ENCODE measurements at regions not wholly inside any gene's neighbourhood (a gene's known extent, or its start where the extent isn't known, plus 50 kb on each side); places are given as distances from the start of the nearest gene placed in this dataset.

DNA sequence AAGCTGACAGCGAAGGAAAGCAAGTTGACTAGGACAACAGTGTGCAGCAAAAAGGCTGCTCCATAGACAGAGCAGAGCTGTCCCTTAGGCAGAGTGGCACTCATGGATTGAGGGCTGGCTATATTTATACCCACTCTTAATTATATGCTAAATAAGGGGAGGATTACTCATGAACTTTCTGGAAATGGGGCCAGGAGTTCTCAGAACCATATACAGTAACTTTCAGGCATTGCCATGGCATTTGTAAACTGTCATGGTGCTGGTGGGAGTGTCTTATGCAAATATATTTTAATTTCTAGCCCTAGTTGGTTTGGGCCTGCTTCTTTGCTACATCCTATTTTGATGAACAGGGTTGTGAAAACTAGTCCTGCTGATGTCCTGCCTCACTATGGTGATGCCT is 279.5 kb upstream of the MGAT5 start:
- Histone ChIP-seq H4K91ac (replicated peaks; ENCODE audit: insufficient read length, low read length) (no peak overlapping the region), H3K23me2 (ENCODE audit: low read depth, low read length) (no peaks in the 10 kb centered on the region), H2BK12ac (ENCODE audit: low read depth, low read length) (no peak overlapping the region), H3K79me1 (ENCODE audit: low read depth, low read length) (no peaks in the 10 kb centered on the region), H2BK5ac (ENCODE audit: low read depth, low read length) (no peak overlapping the region), H2BK120ac (replicated peaks; ENCODE audit: low read depth, low read length) (no peak overlapping the region), H3K27ac (ENCODE audit: low read depth, low read length) (no peak overlapping the region), H4K8ac (ENCODE audit: extremely low read depth, insufficient read depth, low read length) (no peak overlapping the region), H2AFZ (ENCODE audit: low read length) (no peak overlapping the region), H3K36me3 (ENCODE audit: control insufficient read depth in 2 of 4, insufficient read depth in 4 of 4, low read length in 3 of 4) (no peaks in the 10 kb centered on the region; a peak in 1 of 8 replicates), H2AK5ac (ENCODE audit: low read depth, low read length) (no peak overlapping the region), H3K4me1 (replicated peaks in 1 of 4; ENCODE audit: control insufficient read depth in 3 of 4, insufficient read depth in 4 of 4, low read length in 3 of 4) (peaks cover 0 to 7% (median 3%) of the 10 kb centered on the region in 4 experiments; a peak in 3 of 7 replicates), H4K20me1 (replicated peaks in 1 of 2; ENCODE audit: control insufficient read depth in 1 of 2, insufficient read depth in 2 of 2, low read length in 2 of 2) (peaks cover 0 to 2% of the 10 kb centered on the region in 2 experiments), H3K23ac (ENCODE audit: insufficient read length) (no peak overlapping the region), H3K9ac (replicated peaks in 1 of 4; ENCODE audit: extremely low read depth in 1 of 4, low read depth in 3 of 4, low read length in 3 of 4) (no peak overlapping the region), H3K56ac (replicated peaks; ENCODE audit: insufficient read length, low read depth, low read length) (no peak overlapping the region), H3K14ac (ENCODE audit: insufficient read length) (no peak overlapping the region), H4K5ac (ENCODE audit: insufficient read length, low read depth, low read length) (no peak overlapping the region), H3K4me2 (ENCODE audit: insufficient read depth in 1 of 2, low read depth in 2 of 2, low read length in 2 of 2) (no peak overlapping the region), H3K4me3 (ENCODE audit: extremely low read depth in 1 of 4, insufficient read depth in 2 of 4, low read depth in 3 of 4, low read length in 4 of 4) (no peak overlapping the region), H2BK15ac (ENCODE audit: low read length) (no peak overlapping the region), H3K27me3 (replicated peaks in 1 of 4; ENCODE audit: control insufficient read depth in 3 of 4, extremely low read depth in 1 of 4, insufficient read depth in 3 of 4, low read length in 3 of 4) (no peaks in the 10 kb centered on the region), H3K18ac (ENCODE audit: extremely low read depth, low read length) (no peak overlapping the region), H3K79me2 (ENCODE audit: control insufficient read depth in 1 of 2, insufficient read depth in 2 of 2, low read length in 2 of 2) (no peaks in the 10 kb centered on the region), H3K9me3 (ENCODE audit: insufficient read depth in 2 of 2, low read depth in 1 of 2, low read length in 1 of 2) (no peaks in the 10 kb centered on the region), H3K4ac (replicated peaks; ENCODE audit: insufficient read length, low read depth, low read length) (no peak overlapping the region), H2BK20ac (ENCODE audit: low read length) (no peak overlapping the region)
- TF ChIP-seq ASH2L (IDR thresholded peaks at IDR 0.05; ENCODE audit: low read length) (no peak), GTF2F1 (IDR thresholded peaks at IDR 0.05; ENCODE audit: borderline replicate concordance, low read depth, low read length) (no peak), KDM4A (IDR thresholded peaks at IDR 0.05; ENCODE audit: low read depth, low read length, severe bottlenecking) (no peak), SAP30 (IDR thresholded peaks at IDR 0.05; ENCODE audit: insufficient read depth, insufficient replicate concordance, low read length) (no peak), RBBP5 (IDR thresholded peaks at IDR 0.05; ENCODE audit: borderline replicate concordance, low read depth, low read length) (no peak), EGR1 (IDR thresholded peaks at IDR 0.05; ENCODE audit: borderline replicate concordance, low read depth, low read length) (no peak)
- POLR2A ChIA-PET (ENCODE audit: partially characterized antibody), result no interaction called here
- CTCF ChIA-PET (ENCODE audit: partially characterized antibody), result no interaction called here
- DNase-seq (ENCODE audit: low read depth in 1 of 2, low spot score in 2 of 2) (no peak), FAIRE-seq (no peak)
- 92% methylated on average over 1 of the region's 1 CpG; no CpG with 5 or more reads in 1 of the 2 experiments for WGBS, 2 experiments (ENCODE audit: extremely low coverage in 1 of 2, insufficient coverage in 1 of 2, insufficient read length in 1 of 2, insufficient replicate concordance in 2 of 2, low coverage in 1 of 2, low lambda C conversion rate in 2 of 2, missing lambda C conversion rate in 1 of 2)

All from H1 (cell line).